H1 (cell line): ENCODE measurements at regions not wholly inside any gene's neighbourhood (a gene's known extent, or its start where the extent isn't known, plus 50 kb on each side); places are given as distances from the start of the nearest gene placed in this dataset.

ENCODE experiments used
- JUN ChIP-seq: IDR thresholded peaks from 2 replicates; pipeline ENCODE4 v1.6.1; 2011; ENCODE audit warnings: low read depth, mild to moderate bottlenecking, improper control_type of control experiment, low read length
- SIRT6 ChIP-seq: IDR thresholded peaks from one replicate; pipeline ENCODE4 v1.7.1; 2012; ENCODE audit warnings: low read length, inconsistent platforms
- TEAD4 ChIP-seq: IDR thresholded peaks from 2 replicates; pipeline ENCODE4 v1.6.1; 2012; ENCODE audit warnings: low read depth, low read length, inconsistent platforms, mixed read lengths
- TF ChIP-seq, protein P1 (sequence below): fragments of 300-600 bp; sonication (generic); IDR thresholded peaks from 2 replicates; pipeline ENCODE4 v1.7.1; 2012; ENCODE audit warnings: low read length, moderate library complexity, mild to moderate bottlenecking, inconsistent platforms; ENCODE audit not compliant: insufficient replicate concordance

DNA sequence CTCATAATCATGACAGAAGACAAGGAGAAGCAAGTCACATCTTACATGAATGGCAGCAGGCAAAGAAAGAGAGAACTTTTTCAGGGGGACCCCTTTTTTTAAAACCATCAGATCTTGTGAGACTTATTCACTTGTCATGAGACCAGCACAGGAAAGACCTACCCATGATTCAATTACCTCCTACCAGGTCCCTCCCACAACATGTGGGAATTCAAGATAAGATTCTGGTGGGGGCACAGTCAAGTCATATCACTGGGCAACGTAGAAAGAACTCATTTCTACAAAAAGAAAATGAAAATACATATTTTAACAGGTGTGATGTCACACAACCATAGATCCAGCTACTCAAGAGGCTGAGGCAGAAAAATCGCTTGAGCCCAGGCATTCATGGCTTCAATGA lies 304.1 kb downstream of the IPMK start (continued):
- TF ChIP-seq JUN (no peak), TEAD4 (no peak), SIRT6 (no peak)
- TF ChIP-seq, protein P1, sequence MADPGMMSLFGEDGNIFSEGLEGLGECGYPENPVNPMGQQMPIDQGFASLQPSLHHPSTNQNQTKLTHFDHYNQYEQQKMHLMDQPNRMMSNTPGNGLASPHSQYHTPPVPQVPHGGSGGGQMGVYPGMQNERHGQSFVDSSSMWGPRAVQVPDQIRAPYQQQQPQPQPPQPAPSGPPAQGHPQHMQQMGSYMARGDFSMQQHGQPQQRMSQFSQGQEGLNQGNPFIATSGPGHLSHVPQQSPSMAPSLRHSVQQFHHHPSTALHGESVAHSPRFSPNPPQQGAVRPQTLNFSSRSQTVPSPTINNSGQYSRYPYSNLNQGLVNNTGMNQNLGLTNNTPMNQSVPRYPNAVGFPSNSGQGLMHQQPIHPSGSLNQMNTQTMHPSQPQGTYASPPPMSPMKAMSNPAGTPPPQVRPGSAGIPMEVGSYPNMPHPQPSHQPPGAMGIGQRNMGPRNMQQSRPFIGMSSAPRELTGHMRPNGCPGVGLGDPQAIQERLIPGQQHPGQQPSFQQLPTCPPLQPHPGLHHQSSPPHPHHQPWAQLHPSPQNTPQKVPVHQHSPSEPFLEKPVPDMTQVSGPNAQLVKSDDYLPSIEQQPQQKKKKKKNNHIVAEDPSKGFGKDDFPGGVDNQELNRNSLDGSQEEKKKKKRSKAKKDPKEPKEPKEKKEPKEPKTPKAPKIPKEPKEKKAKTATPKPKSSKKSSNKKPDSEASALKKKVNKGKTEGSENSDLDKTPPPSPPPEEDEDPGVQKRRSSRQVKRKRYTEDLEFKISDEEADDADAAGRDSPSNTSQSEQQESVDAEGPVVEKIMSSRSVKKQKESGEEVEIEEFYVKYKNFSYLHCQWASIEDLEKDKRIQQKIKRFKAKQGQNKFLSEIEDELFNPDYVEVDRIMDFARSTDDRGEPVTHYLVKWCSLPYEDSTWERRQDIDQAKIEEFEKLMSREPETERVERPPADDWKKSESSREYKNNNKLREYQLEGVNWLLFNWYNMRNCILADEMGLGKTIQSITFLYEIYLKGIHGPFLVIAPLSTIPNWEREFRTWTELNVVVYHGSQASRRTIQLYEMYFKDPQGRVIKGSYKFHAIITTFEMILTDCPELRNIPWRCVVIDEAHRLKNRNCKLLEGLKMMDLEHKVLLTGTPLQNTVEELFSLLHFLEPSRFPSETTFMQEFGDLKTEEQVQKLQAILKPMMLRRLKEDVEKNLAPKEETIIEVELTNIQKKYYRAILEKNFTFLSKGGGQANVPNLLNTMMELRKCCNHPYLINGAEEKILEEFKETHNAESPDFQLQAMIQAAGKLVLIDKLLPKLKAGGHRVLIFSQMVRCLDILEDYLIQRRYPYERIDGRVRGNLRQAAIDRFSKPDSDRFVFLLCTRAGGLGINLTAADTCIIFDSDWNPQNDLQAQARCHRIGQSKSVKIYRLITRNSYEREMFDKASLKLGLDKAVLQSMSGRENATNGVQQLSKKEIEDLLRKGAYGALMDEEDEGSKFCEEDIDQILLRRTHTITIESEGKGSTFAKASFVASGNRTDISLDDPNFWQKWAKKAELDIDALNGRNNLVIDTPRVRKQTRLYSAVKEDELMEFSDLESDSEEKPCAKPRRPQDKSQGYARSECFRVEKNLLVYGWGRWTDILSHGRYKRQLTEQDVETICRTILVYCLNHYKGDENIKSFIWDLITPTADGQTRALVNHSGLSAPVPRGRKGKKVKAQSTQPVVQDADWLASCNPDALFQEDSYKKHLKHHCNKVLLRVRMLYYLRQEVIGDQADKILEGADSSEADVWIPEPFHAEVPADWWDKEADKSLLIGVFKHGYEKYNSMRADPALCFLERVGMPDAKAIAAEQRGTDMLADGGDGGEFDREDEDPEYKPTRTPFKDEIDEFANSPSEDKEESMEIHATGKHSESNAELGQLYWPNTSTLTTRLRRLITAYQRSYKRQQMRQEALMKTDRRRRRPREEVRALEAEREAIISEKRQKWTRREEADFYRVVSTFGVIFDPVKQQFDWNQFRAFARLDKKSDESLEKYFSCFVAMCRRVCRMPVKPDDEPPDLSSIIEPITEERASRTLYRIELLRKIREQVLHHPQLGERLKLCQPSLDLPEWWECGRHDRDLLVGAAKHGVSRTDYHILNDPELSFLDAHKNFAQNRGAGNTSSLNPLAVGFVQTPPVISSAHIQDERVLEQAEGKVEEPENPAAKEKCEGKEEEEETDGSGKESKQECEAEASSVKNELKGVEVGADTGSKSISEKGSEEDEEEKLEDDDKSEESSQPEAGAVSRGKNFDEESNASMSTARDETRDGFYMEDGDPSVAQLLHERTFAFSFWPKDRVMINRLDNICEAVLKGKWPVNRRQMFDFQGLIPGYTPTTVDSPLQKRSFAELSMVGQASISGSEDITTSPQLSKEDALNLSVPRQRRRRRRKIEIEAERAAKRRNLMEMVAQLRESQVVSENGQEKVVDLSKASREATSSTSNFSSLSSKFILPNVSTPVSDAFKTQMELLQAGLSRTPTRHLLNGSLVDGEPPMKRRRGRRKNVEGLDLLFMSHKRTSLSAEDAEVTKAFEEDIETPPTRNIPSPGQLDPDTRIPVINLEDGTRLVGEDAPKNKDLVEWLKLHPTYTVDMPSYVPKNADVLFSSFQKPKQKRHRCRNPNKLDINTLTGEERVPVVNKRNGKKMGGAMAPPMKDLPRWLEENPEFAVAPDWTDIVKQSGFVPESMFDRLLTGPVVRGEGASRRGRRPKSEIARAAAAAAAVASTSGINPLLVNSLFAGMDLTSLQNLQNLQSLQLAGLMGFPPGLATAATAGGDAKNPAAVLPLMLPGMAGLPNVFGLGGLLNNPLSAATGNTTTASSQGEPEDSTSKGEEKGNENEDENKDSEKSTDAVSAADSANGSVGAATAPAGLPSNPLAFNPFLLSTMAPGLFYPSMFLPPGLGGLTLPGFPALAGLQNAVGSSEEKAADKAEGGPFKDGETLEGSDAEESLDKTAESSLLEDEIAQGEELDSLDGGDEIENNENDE: no peak
